Stimulated activated CD4-positive, alpha-beta T cell treated with anti-CD3 and anti-CD28 coated beads, Interleukin-2, amount 100 ng/mL, for 24 hours (primary cell): ENCODE measurements at regions not wholly inside any gene's neighbourhood (a gene's known extent, or its start where the extent isn't known, plus 50 kb on each side); places are given as distances from the start of the nearest gene placed in this dataset.

Experiments
- DNase-seq, 2 donors: peaks; one replicate each; pipeline ENCODE4 v3.0.0-alpha.2; 2020

DNA sequence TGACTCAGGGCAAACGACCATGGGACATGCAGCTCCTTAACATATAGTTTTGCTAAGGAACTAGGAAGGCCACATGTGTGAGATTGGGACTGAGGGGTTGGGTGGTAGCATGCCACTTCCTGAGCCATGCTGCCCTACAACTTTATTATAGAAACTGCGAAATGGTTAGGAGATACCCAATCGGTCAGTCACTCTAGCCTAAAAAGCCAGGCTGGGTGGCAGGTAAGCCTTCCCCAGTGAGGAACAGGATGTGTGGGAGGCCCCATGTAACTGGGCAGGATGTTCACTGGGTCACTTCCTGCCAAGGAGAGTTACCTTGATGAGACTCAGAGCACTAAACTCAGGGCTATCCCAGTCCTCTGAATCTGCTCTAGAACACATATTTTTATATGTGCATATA, 123.5 kb downstream of the MAP3K7 start:
- no peak for DNase-seq

DNA sequence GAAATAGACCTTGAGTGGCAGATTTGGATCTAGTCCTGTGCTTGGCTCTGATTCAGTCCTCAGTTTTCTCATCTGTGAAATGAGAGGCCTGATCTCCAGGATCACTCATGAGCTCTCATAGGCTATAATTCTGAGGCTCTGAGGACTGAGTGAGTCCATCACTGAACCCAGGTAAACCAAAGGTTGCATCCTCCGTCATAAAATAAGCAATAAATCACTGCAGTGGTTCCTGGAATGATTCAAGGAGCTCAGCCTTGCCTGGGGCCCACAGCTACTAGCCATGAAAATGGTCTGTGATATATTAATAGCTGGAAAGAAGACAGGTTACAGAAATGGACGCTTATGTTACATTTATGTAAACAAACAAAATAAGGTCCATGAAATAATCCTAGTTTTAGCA, 124.8 kb downstream of the MAP3K7 start:
- no peak for DNase-seq

DNA sequence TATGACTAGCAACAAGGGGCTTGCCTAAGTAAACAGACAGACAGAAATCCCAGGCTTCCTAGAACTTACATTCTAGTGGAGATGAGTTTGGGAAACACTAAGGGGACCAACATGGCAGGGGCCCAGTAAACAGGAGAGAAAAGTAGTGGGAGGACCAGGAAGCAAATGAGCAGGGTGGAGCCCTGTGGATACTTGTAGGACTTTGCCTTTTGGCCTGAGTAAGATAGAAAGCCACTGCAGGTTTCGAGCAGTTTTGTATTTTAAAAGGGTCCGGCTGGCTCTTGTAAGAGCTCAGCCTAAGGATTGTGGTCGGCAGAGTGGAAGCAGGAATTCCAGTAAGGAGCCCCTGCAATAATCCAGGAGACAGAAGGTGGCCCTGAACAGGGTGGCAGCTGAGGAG, 125.5 kb downstream of the MAP3K7 start:
- DNase-seq: no peak

DNA sequence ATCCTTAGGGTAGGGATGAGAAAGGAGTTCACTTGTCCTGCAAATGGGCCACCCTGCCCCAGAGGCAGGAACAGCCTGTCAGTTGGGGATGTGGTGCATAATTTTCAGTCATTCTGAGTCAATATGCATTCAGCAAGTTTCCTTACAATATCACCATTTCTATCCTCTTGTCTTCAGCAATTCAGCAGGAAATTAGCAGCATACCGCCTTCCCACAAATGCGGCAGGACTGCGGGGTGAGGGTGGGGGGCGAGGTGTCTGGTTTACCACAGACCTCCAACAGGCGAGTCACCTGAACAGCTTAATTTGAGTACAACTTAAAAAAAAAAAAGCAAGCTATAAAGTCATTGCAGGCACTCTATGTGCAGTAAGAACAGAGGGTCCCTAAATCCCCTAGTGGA, 126.8 kb downstream of the MAP3K7 start:
- peak in 1 of 2 donors; percentile 60 for DNase-seq

DNA sequence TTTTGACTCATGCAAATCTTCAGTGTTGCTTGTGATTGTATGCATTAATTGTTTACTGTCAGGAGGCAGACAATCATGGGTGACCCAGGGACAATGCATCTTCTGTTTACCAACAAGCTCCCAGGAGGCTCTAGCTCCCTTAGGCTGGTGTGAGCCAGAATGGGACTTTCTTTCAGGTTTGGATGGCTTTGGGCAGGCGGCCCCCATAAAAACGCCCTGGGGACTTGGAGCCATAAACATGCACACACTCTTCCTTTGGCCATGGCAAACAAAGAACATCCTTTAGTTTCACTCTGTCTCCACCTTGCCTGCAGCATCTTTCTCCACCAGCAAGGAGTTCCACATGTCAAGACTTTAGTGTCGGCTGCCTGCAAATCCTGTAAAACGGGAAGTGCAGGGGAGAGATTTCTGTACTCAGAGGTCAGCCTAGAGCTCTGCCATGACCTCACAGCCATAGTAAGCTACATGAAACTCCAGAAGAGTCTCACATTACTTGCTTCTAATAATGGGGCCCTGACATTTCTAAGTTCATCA, 127.6 kb downstream of the MAP3K7 start:
- no peak for DNase-seq

DNA sequence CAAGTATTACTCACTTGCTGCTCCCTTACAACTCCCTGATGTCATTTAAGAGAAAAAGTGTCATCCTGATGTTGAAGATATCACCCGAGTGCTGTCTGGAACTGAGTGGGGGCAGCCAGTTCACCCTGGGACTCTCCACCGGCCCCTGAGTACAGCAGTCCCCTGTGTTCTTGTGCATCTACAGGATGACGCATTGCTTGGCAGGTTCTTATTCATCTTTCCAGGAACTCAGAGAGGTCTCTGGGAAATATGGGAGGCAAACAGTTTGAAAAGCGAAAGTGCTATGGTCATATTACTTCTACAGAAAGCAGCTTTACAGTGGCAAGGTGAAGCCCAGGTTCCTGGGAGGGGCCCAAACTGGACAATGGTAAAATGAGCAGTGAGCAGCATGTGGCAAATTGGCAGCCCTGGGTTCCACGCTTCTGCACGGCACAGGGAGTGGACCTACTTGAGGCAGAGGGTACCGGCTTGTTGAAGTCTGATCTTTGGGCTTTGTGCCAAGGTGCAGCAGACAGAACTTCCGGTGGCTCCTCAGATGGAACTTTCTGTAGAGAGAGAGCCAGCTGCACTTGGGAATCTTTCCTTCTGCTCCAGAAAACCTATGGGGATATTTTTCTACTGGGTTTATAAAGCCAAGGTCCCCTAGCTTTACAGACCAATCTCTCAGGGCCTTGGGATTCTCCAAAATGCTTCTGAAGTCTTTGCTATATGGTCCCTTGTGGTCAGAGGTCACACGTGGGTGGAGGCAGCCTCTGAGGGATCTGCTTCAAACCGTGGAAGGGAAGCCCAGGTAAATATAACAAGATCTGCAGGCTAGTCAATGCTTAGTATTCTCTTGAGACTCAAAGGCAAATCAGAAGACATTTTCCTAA, 128.3 kb downstream of the MAP3K7 start:
- peak; percentile 82 to 84 for DNase-seq

- no peak for DNase-seq
These were observed 129.0 kb downstream of the MAP3K7 start for GRCh38 chr6:90457867-90458259.

DNA sequence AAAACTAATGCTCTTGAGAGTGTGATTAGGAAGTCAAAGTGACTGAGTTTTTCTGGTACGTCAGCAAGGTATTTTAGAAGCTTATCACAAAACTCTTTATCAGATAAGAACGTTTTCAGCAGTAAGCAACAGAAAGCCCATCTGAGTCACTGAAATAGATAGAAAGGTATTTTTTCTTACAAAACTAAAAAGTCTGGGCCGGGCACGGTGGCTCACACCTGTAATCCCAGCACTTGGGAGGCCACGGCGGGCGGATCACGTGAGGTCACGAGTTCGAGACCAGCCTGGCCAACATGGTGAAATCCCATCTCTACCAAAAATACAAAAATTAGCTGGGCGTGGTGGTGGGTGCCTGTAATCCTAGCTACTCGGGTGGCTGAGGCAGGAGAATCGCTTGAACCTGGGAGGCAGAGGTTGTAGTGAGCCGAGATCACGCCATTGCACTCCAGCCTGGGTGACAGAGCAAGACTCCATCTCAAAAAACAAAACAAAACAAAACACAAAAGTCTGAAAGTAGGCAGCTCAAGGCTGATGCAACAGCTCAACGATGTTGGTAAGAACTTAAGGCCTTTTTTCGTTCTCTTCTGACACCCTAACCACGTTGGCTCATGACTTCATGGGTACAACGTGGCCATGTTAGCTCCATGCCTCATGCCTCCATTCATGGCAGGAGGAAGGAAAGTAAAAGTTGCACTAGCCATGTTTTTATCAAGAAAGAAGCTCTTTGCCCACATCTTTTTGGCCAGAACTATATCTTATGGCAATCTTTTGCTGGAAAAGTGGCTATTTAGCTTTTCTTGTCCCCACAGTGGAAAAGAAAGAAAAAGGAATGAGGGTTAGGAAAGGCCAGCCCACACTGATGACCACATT, 129.6 kb downstream of the MAP3K7 start:
- DNase-seq: peak in 1 of 2 donors; percentile 57

DNA sequence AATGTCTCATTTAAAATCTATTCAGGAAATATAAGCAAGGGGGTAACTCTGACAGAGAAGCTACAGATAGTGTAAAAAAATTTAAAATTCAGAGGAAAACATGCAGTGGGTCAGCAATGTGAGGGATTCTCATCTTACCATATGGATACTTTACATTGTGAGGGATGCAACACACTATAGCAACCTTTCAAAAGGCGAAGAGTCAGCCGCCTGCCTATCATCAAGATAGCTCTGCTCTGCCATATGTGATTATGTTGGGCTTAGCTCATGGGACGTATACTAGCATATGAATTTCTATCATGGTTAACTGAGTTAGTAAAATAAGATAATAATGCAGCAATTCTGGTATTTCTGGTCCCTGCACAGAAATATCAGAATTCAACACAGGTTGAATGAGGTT, 130.9 kb downstream of the MAP3K7 start:
- DNase-seq: no peak

- DNase-seq: no peak
These were observed 131.9 kb downstream of the MAP3K7 start for GRCh38 chr6:90454836-90455427.

DNA sequence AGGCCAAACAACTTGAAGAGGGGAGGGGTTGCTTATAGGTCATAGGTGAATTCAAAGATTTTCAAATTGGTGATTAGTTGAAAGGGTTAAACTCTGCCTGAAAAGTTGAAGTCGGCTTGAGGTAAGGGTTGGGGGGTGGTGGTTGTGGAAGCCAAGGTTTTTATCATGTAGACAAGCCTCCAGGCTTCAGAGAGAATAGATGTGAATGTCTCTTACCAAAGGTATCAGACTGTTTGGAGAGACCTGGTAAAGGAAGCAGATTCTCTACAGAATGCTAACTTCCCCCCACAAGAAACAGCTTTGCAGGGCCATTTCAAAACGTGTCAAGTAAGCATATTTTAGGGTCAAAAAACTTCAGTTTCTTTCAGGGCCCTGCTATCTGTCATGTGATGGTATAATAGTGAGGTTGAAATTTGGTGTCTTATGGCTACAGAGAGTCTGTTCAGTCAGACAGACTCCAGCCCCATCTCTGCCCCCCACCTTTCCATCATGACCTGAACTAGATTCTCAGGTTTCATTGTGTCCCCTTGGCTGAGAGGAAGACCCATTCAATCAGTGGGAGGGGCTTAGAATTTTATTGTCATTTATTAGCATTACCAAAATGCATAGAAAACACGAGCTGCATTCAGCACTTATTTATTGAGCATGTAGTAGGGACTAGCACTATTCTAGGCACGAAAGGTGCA, 136.5 kb downstream of the MAP3K7 start:
- no peak for DNase-seq

DNA sequence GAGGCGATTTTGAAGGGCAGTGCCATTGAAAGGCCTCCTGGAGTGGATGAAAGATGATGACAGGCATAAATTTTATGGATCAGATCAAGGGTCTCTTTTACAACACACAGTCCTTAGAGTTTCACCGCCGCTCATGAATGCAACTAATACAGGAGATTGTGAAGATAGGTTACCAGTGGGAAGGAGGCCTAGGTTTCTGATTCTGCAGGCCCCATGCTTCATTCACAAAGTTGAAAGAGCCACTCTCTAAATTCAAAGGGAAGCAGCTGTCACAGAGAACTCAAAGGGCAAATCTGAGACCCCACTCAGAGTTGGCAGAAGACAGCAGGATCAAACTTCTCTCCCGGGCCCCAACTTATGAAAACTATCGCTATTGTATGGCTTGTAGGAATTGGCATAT, 137.6 kb downstream of the MAP3K7 start:
- no peak for DNase-seq

DNA sequence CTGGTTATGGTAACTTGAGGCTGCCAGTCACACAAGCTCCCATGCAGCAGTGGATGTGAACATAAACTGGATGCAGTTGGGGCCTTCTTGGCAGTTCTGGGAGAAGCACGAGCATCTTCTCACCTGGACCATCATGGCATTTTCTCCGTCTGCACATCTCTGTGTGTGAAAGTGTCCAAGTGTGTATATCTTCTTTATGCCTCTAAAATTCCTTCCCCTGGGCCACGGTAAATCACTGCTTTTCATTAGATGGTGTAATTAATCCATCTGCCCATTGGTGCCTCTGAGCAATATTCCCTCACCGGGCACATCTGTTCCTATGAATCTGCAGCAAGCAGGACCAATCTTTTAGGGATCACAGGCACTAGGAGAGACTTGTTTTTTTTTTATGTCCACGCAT, 138.0 kb downstream of the MAP3K7 start:
- no peak for DNase-seq

- DNase-seq: no peak
These were observed 140.7 kb downstream of the MAP3K7 start for GRCh38 chr6:90446164-90446563.

DNA sequence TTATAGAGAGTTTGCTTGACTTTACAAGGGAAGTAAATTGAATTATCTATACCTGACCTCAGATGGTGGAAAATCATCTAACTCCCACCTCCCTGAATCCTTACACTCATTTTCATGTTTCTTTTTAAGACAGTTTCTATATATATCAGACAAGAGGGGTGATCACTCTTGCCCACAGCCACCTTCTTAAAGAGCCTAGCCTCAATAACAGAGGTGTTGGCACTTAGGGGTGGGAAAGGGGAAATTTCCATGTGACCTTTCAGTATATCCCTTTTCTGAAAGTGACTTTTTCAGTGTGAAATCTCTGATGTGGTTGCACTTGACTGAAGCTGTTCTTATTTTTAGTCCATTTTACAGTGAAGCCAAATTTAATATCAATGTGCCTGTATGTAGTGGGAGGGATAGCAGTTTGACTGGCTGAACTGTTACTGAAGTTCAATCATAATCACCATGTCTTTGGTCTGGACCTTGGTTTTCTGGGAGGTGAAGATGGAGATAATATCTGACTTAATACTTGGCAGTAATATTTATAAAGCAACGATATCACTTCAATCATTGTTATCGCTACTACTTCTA, 141.3 kb downstream of the MAP3K7 start:
- peak in 1 of 2 donors; percentile 41 for DNase-seq

DNA sequence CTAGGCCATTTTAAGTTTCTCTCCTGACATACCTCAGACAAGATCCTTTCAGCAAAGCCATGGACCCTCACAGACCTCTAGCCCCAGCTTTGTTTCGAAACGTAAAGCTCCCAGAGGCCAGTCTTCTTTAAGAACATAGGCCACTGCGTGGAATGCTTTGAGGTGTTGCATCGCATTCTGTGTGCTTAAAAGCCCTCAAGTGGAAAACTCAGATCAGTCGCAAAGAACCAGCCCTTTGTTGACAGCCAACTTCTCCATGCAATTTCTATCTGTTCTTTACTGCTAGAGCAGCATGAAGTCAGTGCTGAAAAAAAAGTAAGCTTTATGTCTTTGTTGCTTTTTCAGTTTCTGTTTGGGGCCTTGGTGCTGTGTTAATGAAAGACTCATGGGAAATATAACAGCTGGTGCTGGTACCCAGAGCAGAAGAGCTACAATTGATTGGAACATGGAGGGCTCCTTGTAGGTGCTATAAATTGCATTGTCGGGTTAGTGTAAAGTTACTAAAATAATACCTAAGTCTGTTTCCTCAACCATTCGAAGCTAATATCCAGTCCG, 142.6 kb downstream of the MAP3K7 start:
- no peak for DNase-seq

GRCh38 chr6:90442366-90442765, 144.5 kb downstream of the MAP3K7 start:
- no peak for DNase-seq

DNA sequence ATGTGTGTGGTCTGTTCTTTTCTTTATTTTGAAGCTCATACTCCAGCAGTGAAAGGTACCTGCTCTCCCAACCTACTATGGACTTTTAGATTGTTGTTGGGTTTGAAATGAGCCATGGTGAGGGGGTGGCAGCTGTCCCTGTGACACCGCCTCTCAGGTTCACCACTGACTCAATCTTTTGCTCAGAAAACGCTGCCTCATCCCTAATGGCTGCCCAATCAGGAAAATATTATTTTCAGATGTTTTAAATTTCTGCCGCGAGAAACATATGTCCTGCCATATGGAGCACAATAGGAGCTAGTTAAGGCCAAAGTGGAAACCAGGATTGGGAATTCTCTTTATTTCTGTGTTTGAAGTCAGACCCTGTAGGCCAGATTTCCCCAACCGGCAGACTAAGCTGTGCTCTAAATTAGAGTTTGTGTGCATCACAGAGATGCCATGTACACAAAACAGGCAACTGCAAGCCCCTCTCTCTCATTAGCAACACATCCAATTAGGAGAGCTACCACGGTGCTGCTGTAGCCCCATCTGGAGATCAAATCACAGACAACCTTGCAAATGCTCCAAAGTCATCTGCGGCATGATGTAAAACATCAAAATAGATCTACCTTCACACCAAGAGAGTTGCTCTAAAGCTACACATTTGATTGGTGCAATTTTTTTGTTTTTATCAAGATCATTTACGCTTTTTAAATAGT, 144.1 kb upstream of the BACH2 start:
- no peak for DNase-seq

GRCh38 chr6:90439586-90439985, 142.9 kb upstream of the BACH2 start:
- no peak for DNase-seq

GRCh38 chr6:90436403-90436802, 139.8 kb upstream of the BACH2 start:
- no peak for DNase-seq

GRCh38 chr6:90435207-90435899, 138.7 kb upstream of the BACH2 start:
- DNase-seq: no peak
